OCI-LY7 (cell line): ENCODE measurements at regions not wholly inside any gene's neighbourhood (a gene's known extent, or its start where the extent isn't known, plus 50 kb on each side); places are given as distances from the start of the nearest gene placed in this dataset.
"Not testable (repeated sequence)": the region's sequence is repeated elsewhere in the genome, so short reads cannot be mapped to it uniquely, and the experiment has no call there.

Source experiments
- BruUV-seq: library from RNA; stranded (reverse); fragments of 400-500 nt; replicated peaks from 2 replicates; lab custom pipeline; 2021; lab: Mats Ljungman, UMichigan
- CTCF ChIA-PET: fragments of 300-600 bp; sonication (Branson Sonifier 250); formaldehyde crosslinking; loops from one replicate; lab custom pipeline; 2022; ENCODE audit warnings: antibody characterized with exemption; ENCODE audit not compliant: unreplicated experiment; lab: Charles Lee
- POLR2A ChIA-PET: fragments of 300-600 bp; sonication (Branson Sonifier 250); formaldehyde crosslinking; loops from one replicate; lab custom pipeline; 2022; ENCODE audit warnings: antibody characterized with exemption; lab: Charles Lee
- DNase-seq: peaks from one replicate; pipeline ENCODE4 v3.0.0-alpha.2; 2015; ENCODE audit warnings: low spot score
- H2AFZ ChIP-seq: fragments of 200-600 bp; sonication (generic), shearing (Covaris generic); 2 replicates; pipeline ENCODE4 v1.6.1; 2014; ENCODE audit warnings: mild to moderate bottlenecking, antibody characterized with exemption, low read length, moderate library complexity
- H3K27ac ChIP-seq: fragments of 200-600 bp; sonication (generic); 2 replicates; pipeline ENCODE4 v1.5.1; 2014; ENCODE audit warnings: mixed run types, low read depth, mild to moderate bottlenecking, moderate library complexity, low read length, inconsistent platforms; ENCODE audit not compliant: poor library complexity, severe bottlenecking
- H3K36me3 ChIP-seq: fragments of 200-600 bp; sonication (generic); 2 replicates; pipeline ENCODE4 v1.6.1; 2014; ENCODE audit warnings: mild to moderate bottlenecking, antibody characterized with exemption, low read length, moderate library complexity, mixed read lengths; ENCODE audit not compliant: insufficient read depth
- H3K4me1 ChIP-seq: fragments of 200-600 bp; sonication (generic); 2 replicates; pipeline ENCODE4 v1.5.1; 2014; ENCODE audit warnings: mild to moderate bottlenecking, low read length; ENCODE audit not compliant: insufficient read depth, poor library complexity, severe bottlenecking
- H3K4me2 ChIP-seq: fragments of 200-600 bp; sonication (generic); 2 replicates; pipeline ENCODE4 v1.6.1; 2014; ENCODE audit warnings: mild to moderate bottlenecking, low read length
- H3K4me3 ChIP-seq: fragments of 200-600 bp; sonication (generic); 2 replicates; pipeline ENCODE4 v1.5.1; 2014; ENCODE audit warnings: mild to moderate bottlenecking, low read depth, low read length; ENCODE audit not compliant: poor library complexity, severe bottlenecking
- H3K79me2 ChIP-seq: fragments of 200-600 bp; sonication (generic); 2 replicates; pipeline ENCODE4 v1.6.1; 2016; ENCODE audit warnings: low read depth, mild to moderate bottlenecking, low read length, moderate library complexity, mixed read lengths; ENCODE audit not compliant: insufficient read depth
- H3K9me2 ChIP-seq: fragments of 200-600 bp; sonication (generic); 2 replicates; pipeline ENCODE4 v1.6.1; 2016; ENCODE audit warnings: mild to moderate bottlenecking, low read length, mixed read lengths; ENCODE audit not compliant: insufficient read depth
- H3K9me3 ChIP-seq: fragments of 200-600 bp; sonication (generic); 2 replicates; pipeline ENCODE4 v1.6.1; 2014; ENCODE audit warnings: mild to moderate bottlenecking, mixed run types, low read length, mixed read lengths
- H4K20me1 ChIP-seq: fragments of 200-600 bp; sonication (generic); 2 replicates; pipeline ENCODE4 v1.6.1; 2014; ENCODE audit warnings: mild to moderate bottlenecking, antibody characterized with exemption, low read length, moderate library complexity, mixed read lengths; ENCODE audit not compliant: insufficient read depth
- EZH2phosphoT487 ChIP-seq: fragments of 200-600 bp; sonication (generic); IDR thresholded peaks from 2 replicates; pipeline ENCODE4 v1.6.1; 2018; ENCODE audit warnings: low read depth, borderline replicate concordance, mild to moderate bottlenecking, mixed run types, antibody characterized with exemption, low read length, moderate library complexity, mixed read lengths
- intact Hi-C: fragments of 100-400 bp; cut with micrococcal nuclease; formaldehyde crosslinking; loops from one replicate; pipeline ENCODE4 v1.10.0; 2022; ENCODE audit not compliant: unreplicated experiment
- TF ChIP-seq, protein P1 (sequence below): fragments of 200-600 bp; sonication (generic); conservative IDR thresholded peaks from 2 replicates; pipeline ENCODE4 v1.5.1; 2014; ENCODE audit warnings: mild to moderate bottlenecking, antibody characterized with exemption, low read length, moderate library complexity, mixed read lengths

DNA sequence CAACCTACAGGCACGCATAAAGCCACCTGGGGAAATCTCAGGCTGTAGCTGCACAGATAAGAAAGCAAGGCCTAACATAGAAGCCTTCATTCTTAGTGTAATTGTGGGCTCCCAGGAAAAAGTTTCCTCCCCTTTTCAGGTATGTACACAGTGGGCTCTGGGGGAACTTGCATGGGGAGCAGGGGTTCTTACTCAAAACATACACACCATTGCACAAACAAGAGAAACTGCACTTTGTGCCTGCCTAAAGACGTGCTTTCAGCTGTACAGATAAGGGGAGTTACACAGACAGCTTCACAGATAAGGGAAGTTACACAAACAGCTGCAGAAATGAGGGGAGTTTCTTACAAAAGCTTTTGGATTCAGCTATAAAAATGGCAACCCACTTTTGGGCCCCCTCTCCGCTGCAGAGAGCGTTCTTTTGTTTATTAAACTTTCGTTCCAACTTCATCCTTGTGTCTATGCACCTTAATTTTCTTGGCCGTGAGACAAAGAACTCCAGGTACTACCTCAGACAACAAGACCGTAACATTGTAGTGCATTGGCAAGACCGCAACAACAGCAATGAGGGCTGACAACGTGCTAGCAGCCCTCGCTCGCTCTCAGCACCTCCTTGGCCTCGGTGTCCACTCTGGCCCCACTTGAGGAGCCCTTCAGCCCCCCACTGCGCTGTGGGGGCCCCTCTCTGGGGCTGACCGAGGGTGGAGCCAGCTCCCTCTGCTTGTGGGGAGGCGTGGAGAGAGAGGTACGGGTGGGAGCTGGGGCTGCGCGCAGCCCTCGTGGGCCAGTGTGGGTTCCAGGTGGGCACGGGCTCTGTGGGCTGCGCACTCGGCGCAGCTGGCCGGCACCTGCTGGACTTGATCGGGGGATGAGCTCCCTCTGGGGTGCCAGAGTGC lies 317.5 kb downstream of the RAPGEF2 start:
- Histone ChIP-seq H3K4me2 (no peak overlapping the region), H3K9me2 (no peaks in the 10 kb centered on the region), H3K4me3 (no peak overlapping the region), H3K79me2 (no peaks in the 10 kb centered on the region), H4K20me1 (no peaks in the 10 kb centered on the region), H2AFZ (no peak overlapping the region), H3K9me3 (no peaks in the 10 kb centered on the region), H3K36me3 (no peaks in the 10 kb centered on the region), H3K27ac (no peak overlapping the region), H3K4me1 (no peaks in the 10 kb centered on the region)
- DNase-seq: no peak
- no peak for TF ChIP-seq EZH2phosphoT487
- TF ChIP-seq, protein P1, sequence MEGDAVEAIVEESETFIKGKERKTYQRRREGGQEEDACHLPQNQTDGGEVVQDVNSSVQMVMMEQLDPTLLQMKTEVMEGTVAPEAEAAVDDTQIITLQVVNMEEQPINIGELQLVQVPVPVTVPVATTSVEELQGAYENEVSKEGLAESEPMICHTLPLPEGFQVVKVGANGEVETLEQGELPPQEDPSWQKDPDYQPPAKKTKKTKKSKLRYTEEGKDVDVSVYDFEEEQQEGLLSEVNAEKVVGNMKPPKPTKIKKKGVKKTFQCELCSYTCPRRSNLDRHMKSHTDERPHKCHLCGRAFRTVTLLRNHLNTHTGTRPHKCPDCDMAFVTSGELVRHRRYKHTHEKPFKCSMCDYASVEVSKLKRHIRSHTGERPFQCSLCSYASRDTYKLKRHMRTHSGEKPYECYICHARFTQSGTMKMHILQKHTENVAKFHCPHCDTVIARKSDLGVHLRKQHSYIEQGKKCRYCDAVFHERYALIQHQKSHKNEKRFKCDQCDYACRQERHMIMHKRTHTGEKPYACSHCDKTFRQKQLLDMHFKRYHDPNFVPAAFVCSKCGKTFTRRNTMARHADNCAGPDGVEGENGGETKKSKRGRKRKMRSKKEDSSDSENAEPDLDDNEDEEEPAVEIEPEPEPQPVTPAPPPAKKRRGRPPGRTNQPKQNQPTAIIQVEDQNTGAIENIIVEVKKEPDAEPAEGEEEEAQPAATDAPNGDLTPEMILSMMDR: no peak
- intact Hi-C loops: no loop called here
- no TSS peak for BruUV-seq
- CTCF ChIA-PET: no interaction called here
- POLR2A ChIA-PET: interaction anchor here (1.5 kb wide), 1 partner anchor 9 kb away, joined by 3 read pairs; no protein-coding TSS in a partner anchor

DNA sequence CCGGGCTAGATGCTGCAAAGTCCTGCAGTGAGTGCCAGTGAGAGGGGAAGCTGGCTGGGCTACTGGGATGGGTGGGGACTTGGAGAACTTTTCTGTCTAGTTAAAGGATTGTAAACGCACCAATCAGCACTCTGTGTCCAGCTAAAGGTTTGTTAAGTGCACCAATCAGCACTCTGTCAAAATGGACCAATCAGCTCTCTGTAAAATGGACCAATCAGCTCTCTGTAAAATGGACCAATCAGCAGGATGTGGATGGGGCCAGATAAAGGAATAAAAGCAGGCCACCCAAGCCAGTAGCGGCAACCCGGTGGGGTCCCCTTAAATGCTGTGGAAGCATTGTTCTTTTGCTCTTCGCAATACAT lies 318.2 kb downstream of the RAPGEF2 start:
- H3K4me1 ChIP-seq, H3K36me3 ChIP-seq, H3K9me2 ChIP-seq, H2AFZ ChIP-seq, DNase-seq, H4K20me1 ChIP-seq, CTCF ChIA-PET, H3K4me3 ChIP-seq, BruUV-seq, intact Hi-C loops, H3K27ac ChIP-seq, H3K4me2 ChIP-seq, H3K9me3 ChIP-seq, H3K79me2 ChIP-seq: not testable (repeated sequence)
- POLR2A ChIA-PET: interaction anchor here (1.5 kb wide), 1 partner anchor 9 kb away, joined by 3 read pairs; no protein-coding TSS in a partner anchor

DNA sequence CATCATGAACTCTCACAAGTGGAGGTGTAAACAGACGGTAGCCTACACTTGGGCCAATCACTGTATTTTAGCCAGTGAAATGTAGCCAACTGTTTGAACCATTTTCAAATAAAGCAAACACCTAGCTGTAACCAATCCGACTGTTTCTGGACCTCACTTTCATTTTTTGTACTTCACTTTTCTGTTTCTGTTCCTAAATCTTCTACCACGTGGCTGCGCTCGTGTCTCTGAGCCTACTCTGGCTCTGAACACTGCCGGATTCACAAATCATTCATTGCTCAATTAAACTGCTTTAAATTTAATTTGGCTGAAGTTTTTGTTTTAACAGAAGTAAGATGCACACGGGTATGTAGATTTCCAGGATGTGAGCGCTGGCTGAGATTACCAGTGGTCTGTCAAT lies 319.1 kb downstream of the RAPGEF2 start:
- H3K4me3 ChIP-seq: no peak overlapping the region
- H3K36me3 ChIP-seq: no peaks in the 10 kb centered on the region
- H3K9me3 ChIP-seq: no peaks in the 10 kb centered on the region
- no peaks in the 10 kb centered on the region for H3K79me2 ChIP-seq
- H3K27ac ChIP-seq: no peak overlapping the region
- no peaks in the 10 kb centered on the region for H3K4me1 ChIP-seq
- TF ChIP-seq EZH2phosphoT487: no peak
- TF ChIP-seq, protein P1: no peak
- H3K9me2 ChIP-seq: no peaks in the 10 kb centered on the region
- no peaks in the 10 kb centered on the region for H4K20me1 ChIP-seq
- intact Hi-C loops: no loop called here
- no TSS peak for BruUV-seq
- H3K4me2 ChIP-seq: no peak overlapping the region
- POLR2A ChIA-PET: interaction anchor here (1.1 kb wide), 1 partner anchor 63 kb away, joined by 3 read pairs; no protein-coding TSS in a partner anchor
- CTCF ChIA-PET: no interaction called here
- no peak for DNase-seq
- no peak overlapping the region for H2AFZ ChIP-seq
